ENCODE measurements at regions not wholly inside any gene's neighbourhood (a gene's known extent, or its start where the extent isn't known, plus 50 kb on each side); places are given as distances from the start of the nearest gene placed in this dataset.
"Not testable (repeated sequence)": the region's sequence is repeated elsewhere in the genome, so short reads cannot be mapped to it uniquely, and the experiment has no call there.

- Mint-ChIP-seq H3K36me3 (ENCODE audit: unreplicated experiment) (peaks cover 14% of the 10 kb centered on the region), H3K9me3 (ENCODE audit: unreplicated experiment) (peaks cover 8% of the 10 kb centered on the region), H3K27me3 (ENCODE audit: unreplicated experiment) (peaks cover 6% of the 10 kb centered on the region), H3K27ac (ENCODE audit: unreplicated experiment) (peak overlapping the region; percentile 56), H3K4me3 (ENCODE audit: unreplicated experiment) (no peak overlapping the region), H3K4me1 (ENCODE audit: low read depth, unreplicated experiment) (peaks cover 2% of the 10 kb centered on the region)
- no peak for TF ChIP-seq CTCF (IDR thresholded peaks at IDR 0.05; ENCODE audit: partially characterized antibody, unreplicated experiment)
- no peak for DNase-seq
Observed at GRCh38 chr2:231869704-231870103, 56.5 kb downstream of the NPPC start.

DNA sequence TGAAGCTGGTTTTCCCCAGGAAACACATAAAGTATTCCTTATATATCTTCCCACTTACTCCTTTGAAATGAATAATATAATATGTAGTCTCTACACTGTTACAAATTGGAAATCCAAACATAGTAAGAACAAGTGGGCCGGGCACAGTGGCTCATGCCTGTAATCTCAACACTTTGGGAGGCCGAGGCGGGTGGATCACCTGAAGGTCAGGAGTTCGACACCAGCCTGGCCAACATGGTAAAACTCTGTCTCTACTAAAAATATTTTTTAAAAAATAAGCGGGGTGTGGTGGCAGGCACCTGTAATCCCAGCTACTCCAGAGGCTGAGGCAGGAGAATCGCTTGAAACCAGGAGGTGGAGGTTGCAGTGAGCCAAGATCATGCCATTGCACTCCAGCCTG is 57.2 kb downstream of the NPPC start:
- H3K9me3 Mint-ChIP-seq (ENCODE audit: unreplicated experiment); H3K4me1 Mint-ChIP-seq (ENCODE audit: low read depth, unreplicated experiment); H3K4me3 Mint-ChIP-seq (ENCODE audit: unreplicated experiment); H3K27me3 Mint-ChIP-seq (ENCODE audit: unreplicated experiment); H3K27ac Mint-ChIP-seq (ENCODE audit: unreplicated experiment); DNase-seq: not testable (repeated sequence)
- peaks cover 14% of the 10 kb centered on the region for H3K36me3 Mint-ChIP-seq (ENCODE audit: unreplicated experiment)

DNA sequence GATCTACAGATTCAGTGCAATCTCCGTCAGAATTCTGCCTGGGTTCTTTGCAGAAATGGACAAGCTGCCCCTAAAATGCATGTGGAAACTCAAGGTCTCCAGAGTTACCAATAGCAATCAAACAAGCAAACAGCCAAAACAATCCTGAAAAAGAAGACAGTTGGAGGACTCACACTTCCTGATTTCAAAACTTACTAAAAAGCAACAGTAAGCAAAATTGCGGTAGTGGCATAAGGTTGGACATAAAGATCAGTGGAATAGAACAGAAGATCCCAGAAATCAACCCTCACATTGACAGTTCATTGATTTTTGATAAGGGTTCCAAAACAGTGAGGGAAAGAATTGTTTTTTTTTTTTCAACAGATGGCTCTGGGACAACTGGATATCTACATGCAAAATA is 59.7 kb downstream of the NPPC start:
- Mint-ChIP-seq H3K9me3 (ENCODE audit: unreplicated experiment) (peaks cover 8% of the 10 kb centered on the region), H3K4me3 (ENCODE audit: unreplicated experiment) (no peak overlapping the region), H3K36me3 (ENCODE audit: unreplicated experiment) (peaks cover 14% of the 10 kb centered on the region), H3K4me1 (ENCODE audit: low read depth, unreplicated experiment) (no peaks in the 10 kb centered on the region), H3K27ac (ENCODE audit: unreplicated experiment) (no peak overlapping the region), H3K27me3 (ENCODE audit: unreplicated experiment) (peaks cover 6% of the 10 kb centered on the region)
- DNase-seq = no peak
- TF ChIP-seq CTCF (IDR thresholded peaks at IDR 0.05; ENCODE audit: partially characterized antibody, unreplicated experiment) = no peak

DNA sequence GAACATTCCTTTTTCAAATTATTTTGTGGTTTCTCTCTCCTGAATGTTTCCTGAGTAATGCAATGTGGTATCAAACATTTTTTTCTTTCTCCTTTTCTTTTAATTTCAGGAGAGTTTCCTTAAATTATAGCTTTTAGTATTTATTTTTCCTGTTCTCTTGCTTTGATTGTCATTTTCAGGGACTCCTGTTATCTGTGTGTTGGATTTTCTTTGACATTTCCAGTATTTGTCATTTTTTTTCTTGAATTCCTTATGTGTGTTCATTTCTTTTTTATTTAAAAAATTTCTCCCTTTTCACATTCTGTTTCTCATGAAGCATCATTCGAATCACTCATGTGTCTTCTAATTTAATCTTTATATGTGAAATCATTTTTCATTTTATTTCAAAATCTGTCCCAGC is 61.0 kb downstream of the NPPC start:
- H3K9me3 Mint-ChIP-seq (ENCODE audit: unreplicated experiment) = peaks cover 5% of the 10 kb centered on the region
- no peaks in the 10 kb centered on the region for H3K4me1 Mint-ChIP-seq (ENCODE audit: low read depth, unreplicated experiment)
- peaks cover 4% of the 10 kb centered on the region for H3K27me3 Mint-ChIP-seq (ENCODE audit: unreplicated experiment)
- no peak overlapping the region for H3K27ac Mint-ChIP-seq (ENCODE audit: unreplicated experiment)
- peaks cover 11% of the 10 kb centered on the region for H3K36me3 Mint-ChIP-seq (ENCODE audit: unreplicated experiment)
- no peak for DNase-seq
- no peak overlapping the region for H3K4me3 Mint-ChIP-seq (ENCODE audit: unreplicated experiment)
- TF ChIP-seq CTCF (IDR thresholded peaks at IDR 0.05; ENCODE audit: partially characterized antibody, unreplicated experiment) = no peak

DNA sequence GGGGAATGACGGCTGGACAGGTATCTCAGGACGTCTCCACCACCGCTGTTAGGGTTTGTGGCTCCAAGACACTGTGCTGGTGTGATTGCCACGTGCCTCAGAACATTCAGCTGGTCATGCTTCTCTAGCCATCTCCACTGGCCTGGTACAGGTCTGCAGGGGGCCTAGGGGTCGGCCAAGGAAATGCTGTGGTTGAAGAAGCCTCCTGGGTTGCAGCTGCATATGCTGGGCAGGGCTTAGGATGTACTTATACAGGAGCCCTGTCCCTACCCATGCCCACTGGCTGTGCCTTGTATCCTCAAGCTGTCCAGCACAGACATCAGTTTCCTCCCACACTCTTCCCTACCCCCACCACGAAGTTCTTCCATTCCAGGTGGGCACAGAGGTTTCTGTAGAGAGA is 64.1 kb downstream of the NPPC start:
- no peak for DNase-seq
- Mint-ChIP-seq H3K27ac (ENCODE audit: unreplicated experiment) (no peak overlapping the region), H3K9me3 (ENCODE audit: unreplicated experiment) (no peaks in the 10 kb centered on the region), H3K4me1 (ENCODE audit: low read depth, unreplicated experiment) (no peaks in the 10 kb centered on the region), H3K27me3 (ENCODE audit: unreplicated experiment) (peaks cover 2% of the 10 kb centered on the region), H3K36me3 (ENCODE audit: unreplicated experiment) (peaks cover 6% of the 10 kb centered on the region), H3K4me3 (ENCODE audit: unreplicated experiment) (no peak overlapping the region)
- no peak for TF ChIP-seq CTCF (IDR thresholded peaks at IDR 0.05; ENCODE audit: partially characterized antibody, unreplicated experiment)
